Choroid plexus epithelial cell (primary cell): ENCODE measurements at regions not wholly inside any gene's neighbourhood (a gene's known extent, or its start where the extent isn't known, plus 50 kb on each side); places are given as distances from the start of the nearest gene placed in this dataset.

Source experiments
- DNase-seq: peaks from one replicate; pipeline ENCODE4 v3.0.0-alpha.2; 2010; ENCODE audit warnings: low read depth
- H3K4me3 ChIP-seq: 2 replicates; pipeline ENCODE4 v1.5.1; 2011; ENCODE audit warnings: low read depth, mild to moderate bottlenecking, control low read depth, low read length, moderate library complexity
- TF ChIP-seq, protein P1 (sequence below): conservative IDR thresholded peaks from 2 replicates; pipeline ENCODE4 v1.5.1; 2011; ENCODE audit warnings: low read depth, mild to moderate bottlenecking, control low read depth, inconsistent platforms, low read length, moderate library complexity

- peak; percentile 10 for DNase-seq
Measured at GRCh38 chr14:44700184-44700583, 193.1 kb upstream of the FSCB start.

GRCh38 chr14:44699391-44699790, 192.3 kb upstream of the FSCB start:
- DNase-seq = no peak
- no peak overlapping the region for H3K4me3 ChIP-seq
- TF ChIP-seq, protein P1, sequence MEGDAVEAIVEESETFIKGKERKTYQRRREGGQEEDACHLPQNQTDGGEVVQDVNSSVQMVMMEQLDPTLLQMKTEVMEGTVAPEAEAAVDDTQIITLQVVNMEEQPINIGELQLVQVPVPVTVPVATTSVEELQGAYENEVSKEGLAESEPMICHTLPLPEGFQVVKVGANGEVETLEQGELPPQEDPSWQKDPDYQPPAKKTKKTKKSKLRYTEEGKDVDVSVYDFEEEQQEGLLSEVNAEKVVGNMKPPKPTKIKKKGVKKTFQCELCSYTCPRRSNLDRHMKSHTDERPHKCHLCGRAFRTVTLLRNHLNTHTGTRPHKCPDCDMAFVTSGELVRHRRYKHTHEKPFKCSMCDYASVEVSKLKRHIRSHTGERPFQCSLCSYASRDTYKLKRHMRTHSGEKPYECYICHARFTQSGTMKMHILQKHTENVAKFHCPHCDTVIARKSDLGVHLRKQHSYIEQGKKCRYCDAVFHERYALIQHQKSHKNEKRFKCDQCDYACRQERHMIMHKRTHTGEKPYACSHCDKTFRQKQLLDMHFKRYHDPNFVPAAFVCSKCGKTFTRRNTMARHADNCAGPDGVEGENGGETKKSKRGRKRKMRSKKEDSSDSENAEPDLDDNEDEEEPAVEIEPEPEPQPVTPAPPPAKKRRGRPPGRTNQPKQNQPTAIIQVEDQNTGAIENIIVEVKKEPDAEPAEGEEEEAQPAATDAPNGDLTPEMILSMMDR = no peak

More at GRCh38 chr14:44700184-44700583, 193.1 kb upstream of the FSCB start:
- TF ChIP-seq, protein P1 = no peak
- H3K4me3 ChIP-seq = no peak overlapping the region

GRCh38 chr14:44669496-44669895, 162.4 kb upstream of the FSCB start:
- DNase-seq = no peak
- TF ChIP-seq, protein P1 = no peak
- no peak overlapping the region for H3K4me3 ChIP-seq

- TF ChIP-seq, protein P1 = no peak
Measured at GRCh38 chr14:44663136-44663535, 156.1 kb upstream of the FSCB start.

DNA sequence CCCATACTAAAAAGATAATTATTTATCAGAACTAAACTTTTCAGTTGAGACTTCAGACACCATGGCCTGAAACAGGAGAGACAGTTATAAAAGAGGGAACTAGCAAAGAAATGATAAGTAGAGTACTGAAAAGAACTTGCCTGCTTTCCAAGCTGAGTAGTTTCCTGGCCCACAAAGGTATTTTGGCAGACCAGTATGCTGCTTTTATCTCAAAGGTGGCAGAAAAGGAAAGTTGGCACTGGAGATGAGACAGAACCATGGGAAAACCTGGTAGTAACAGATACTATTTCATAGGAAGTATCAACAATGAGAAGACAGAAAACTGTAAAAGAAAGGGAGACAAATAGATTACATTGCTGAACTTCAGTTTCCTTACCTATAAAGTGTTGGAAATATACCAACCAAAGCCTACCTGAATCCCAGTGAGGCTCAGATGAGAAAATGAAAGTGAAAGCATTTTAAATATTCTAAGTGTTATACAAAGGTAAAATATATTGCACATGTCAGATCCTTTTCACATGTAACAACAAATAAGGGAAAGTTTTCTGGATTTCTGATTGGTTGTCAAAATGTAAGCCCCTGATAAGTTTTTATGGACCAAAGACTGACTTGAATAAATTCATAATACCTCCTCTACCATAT, 155.3 kb upstream of the FSCB start:
- DNase-seq = no peak
- TF ChIP-seq, protein P1 = no peak
- no peak overlapping the region for H3K4me3 ChIP-seq

More at GRCh38 chr14:44663136-44663535, 156.1 kb upstream of the FSCB start:
- H3K4me3 ChIP-seq = no peak overlapping the region
- DNase-seq = no peak

DNA sequence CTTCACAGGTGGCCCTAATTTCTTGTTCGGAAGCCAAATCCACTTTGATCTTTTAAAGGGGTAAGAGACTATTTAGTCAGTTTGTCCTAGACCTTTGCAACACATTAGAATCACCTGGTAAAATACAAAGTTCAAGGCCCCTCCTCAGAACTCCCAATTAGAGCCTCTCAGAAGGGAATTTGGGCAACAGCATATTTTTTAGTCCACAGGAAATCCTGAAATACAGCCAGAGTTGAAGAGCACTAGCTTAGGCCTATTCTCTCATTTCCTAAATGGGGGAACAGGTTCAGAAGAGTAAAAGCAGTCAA, 151.3 kb upstream of the FSCB start:
- no peak overlapping the region for H3K4me3 ChIP-seq

More for the DNA sequence above, 151.3 kb upstream of the FSCB start:
- TF ChIP-seq, protein P1 = no peak
- DNase-seq = no peak
